Activated T-helper 2 cell treated with anti-CD3 and anti-CD28 coated beads, Interferon-gamma antibody, Interleukin-2, Interleukin-4, amounts not matched to agents 10 μg/mL and 5 μg/mL and 100 μg/mL, durations not matched to agents 14 hours and 24 hours and 36 hours (primary cell): ENCODE measurements at regions not wholly inside any gene's neighbourhood (a gene's known extent, or its start where the extent isn't known, plus 50 kb on each side); places are given as distances from the start of the nearest gene placed in this dataset.

Experiments used
- DNase-seq: peaks from one replicate; pipeline ENCODE4 v3.0.0; 2021; ENCODE audit warnings: low spot score
- H3K27ac Mint-ChIP-seq: one replicate; pipeline ENCODE4 v1.8.0; 2021; ENCODE audit warnings: mixed read lengths
- H3K27me3 Mint-ChIP-seq: one replicate; pipeline ENCODE4 v1.8.0; 2021; ENCODE audit warnings: low read depth, mixed read lengths
- H3K36me3 Mint-ChIP-seq: one replicate; pipeline ENCODE4 v1.8.0; 2021; ENCODE audit warnings: low read depth, mixed read lengths
- H3K4me1 Mint-ChIP-seq: one replicate; pipeline ENCODE4 v1.8.0; 2021; ENCODE audit warnings: low read depth, mixed read lengths
- H3K4me3 Mint-ChIP-seq: one replicate; pipeline ENCODE4 v1.8.0; 2021; ENCODE audit warnings: low read depth, mild to moderate bottlenecking, moderate library complexity, mixed read lengths
- H3K9me3 Mint-ChIP-seq: one replicate; pipeline ENCODE4 v1.8.0; 2021; ENCODE audit warnings: mixed read lengths
- intact Hi-C: fragments of 100-400 bp; cut with micrococcal nuclease; formaldehyde crosslinking; loops from one replicate; pipeline ENCODE4 v1.15.1; 2023

GRCh38 chr7:155166673-155167370, 96.7 kb downstream of the HTR5A start:
- Mint-ChIP-seq H3K9me3 (no peaks in the 10 kb centered on the region), H3K27me3 (peaks cover 18% of the 10 kb centered on the region), H3K4me3 (no peak overlapping the region), H3K4me1 (no peaks in the 10 kb centered on the region), H3K36me3 (no peaks in the 10 kb centered on the region), H3K27ac (no peak overlapping the region)
- DNase-seq = no peak
- intact Hi-C loops = no loop called here

GRCh38 chr7:155167706-155168365, 97.7 kb downstream of the HTR5A start:
- Mint-ChIP-seq H3K4me1 (no peaks in the 10 kb centered on the region), H3K36me3 (no peaks in the 10 kb centered on the region), H3K9me3 (no peaks in the 10 kb centered on the region), H3K27ac (no peak overlapping the region), H3K27me3 (peaks cover 18% of the 10 kb centered on the region), H3K4me3 (no peak overlapping the region)
- intact Hi-C loops = no loop called here
- DNase-seq = no peak

GRCh38 chr7:155168597-155169480, 98.7 kb downstream of the HTR5A start:
- no peak overlapping the region for H3K4me3 Mint-ChIP-seq

GRCh38 chr7:155169498-155170065, 99.5 kb downstream of the HTR5A start:
- peaks cover 10% of the 10 kb centered on the region for H3K27me3 Mint-ChIP-seq
- H3K36me3 Mint-ChIP-seq = no peaks in the 10 kb centered on the region
- H3K27ac Mint-ChIP-seq = no peak overlapping the region
- intact Hi-C loops = no loop called here
- H3K4me1 Mint-ChIP-seq = no peaks in the 10 kb centered on the region
- no peak for DNase-seq
- H3K4me3 Mint-ChIP-seq = no peak overlapping the region
- no peaks in the 10 kb centered on the region for H3K9me3 Mint-ChIP-seq

More at GRCh38 chr7:155168597-155169480, 98.7 kb downstream of the HTR5A start:
- no peaks in the 10 kb centered on the region for H3K9me3 Mint-ChIP-seq
- no peaks in the 10 kb centered on the region for H3K4me1 Mint-ChIP-seq
- H3K27me3 Mint-ChIP-seq = peaks cover 11% of the 10 kb centered on the region
- no peaks in the 10 kb centered on the region for H3K36me3 Mint-ChIP-seq
- no peak for DNase-seq
- H3K27ac Mint-ChIP-seq = no peak overlapping the region
- intact Hi-C loops = no loop called here

GRCh38 chr7:155170331-155170730, 100.2 kb downstream of the HTR5A start:
- Mint-ChIP-seq H3K27me3 (peaks cover 13% of the 10 kb centered on the region), H3K4me1 (no peaks in the 10 kb centered on the region), H3K4me3 (no peak overlapping the region), H3K36me3 (no peaks in the 10 kb centered on the region), H3K9me3 (no peaks in the 10 kb centered on the region), H3K27ac (no peak overlapping the region)
- intact Hi-C loops = no loop called here
- no peak for DNase-seq

- no peak overlapping the region for H3K27ac Mint-ChIP-seq
- no peaks in the 10 kb centered on the region for H3K4me1 Mint-ChIP-seq
- intact Hi-C loops = no loop called here
- DNase-seq = no peak
- peaks cover 4% of the 10 kb centered on the region for H3K9me3 Mint-ChIP-seq
- H3K27me3 Mint-ChIP-seq = peaks cover 15% of the 10 kb centered on the region
- H3K4me3 Mint-ChIP-seq = no peak overlapping the region
- H3K36me3 Mint-ChIP-seq = no peaks in the 10 kb centered on the region
Observed at GRCh38 chr7:155172141-155172540, 102.0 kb downstream of the HTR5A start.

GRCh38 chr7:155173905-155174304, 103.8 kb downstream of the HTR5A start:
- no peaks in the 10 kb centered on the region for H3K4me1 Mint-ChIP-seq
- intact Hi-C loops = no loop called here
- H3K27me3 Mint-ChIP-seq = peaks cover 22% of the 10 kb centered on the region
- H3K9me3 Mint-ChIP-seq = peaks cover 9% of the 10 kb centered on the region
- no peak for DNase-seq
- no peak overlapping the region for H3K4me3 Mint-ChIP-seq
- H3K36me3 Mint-ChIP-seq = no peaks in the 10 kb centered on the region
- no peak overlapping the region for H3K27ac Mint-ChIP-seq

- DNase-seq = no peak
- peaks cover 15% of the 10 kb centered on the region for H3K9me3 Mint-ChIP-seq
- intact Hi-C loops = no loop called here
- no peaks in the 10 kb centered on the region for H3K36me3 Mint-ChIP-seq
- H3K27ac Mint-ChIP-seq = no peak overlapping the region
- H3K27me3 Mint-ChIP-seq = peaks cover 20% of the 10 kb centered on the region
- no peaks in the 10 kb centered on the region for H3K4me1 Mint-ChIP-seq
- H3K4me3 Mint-ChIP-seq = no peak overlapping the region
Observed at GRCh38 chr7:155178096-155178495, 108.0 kb downstream of the HTR5A start.

- H3K4me1 Mint-ChIP-seq = no peaks in the 10 kb centered on the region
- peaks cover 13% of the 10 kb centered on the region for H3K27me3 Mint-ChIP-seq
- peaks cover 47% of the 10 kb centered on the region for H3K9me3 Mint-ChIP-seq
- intact Hi-C loops = no loop called here
- no peak overlapping the region for H3K27ac Mint-ChIP-seq
- H3K36me3 Mint-ChIP-seq = peaks cover 12% of the 10 kb centered on the region
- DNase-seq = no peak
- no peak overlapping the region for H3K4me3 Mint-ChIP-seq
Observed at GRCh38 chr7:155181768-155182167, 111.6 kb downstream of the HTR5A start.

GRCh38 chr7:155182406-155182970, 112.4 kb downstream of the HTR5A start:
- Mint-ChIP-seq H3K36me3 (peaks cover 16% of the 10 kb centered on the region), H3K9me3 (peaks cover 50% of the 10 kb centered on the region), H3K4me3 (no peak overlapping the region), H3K27ac (no peak overlapping the region), H3K4me1 (no peaks in the 10 kb centered on the region), H3K27me3 (peaks cover 13% of the 10 kb centered on the region)
- no peak for DNase-seq
- intact Hi-C loops = no loop called here

GRCh38 chr7:155183655-155184054, 113.5 kb downstream of the HTR5A start:
- peaks cover 16% of the 10 kb centered on the region for H3K36me3 Mint-ChIP-seq
- H3K4me1 Mint-ChIP-seq = peaks cover 5% of the 10 kb centered on the region
- intact Hi-C loops = no loop called here
- peaks cover 45% of the 10 kb centered on the region for H3K9me3 Mint-ChIP-seq
- H3K27me3 Mint-ChIP-seq = peaks cover 6% of the 10 kb centered on the region
- no peak overlapping the region for H3K27ac Mint-ChIP-seq
- DNase-seq = no peak
- no peak overlapping the region for H3K4me3 Mint-ChIP-seq

GRCh38 chr7:155184923-155185322, 112.8 kb upstream of the INSIG1 start:
- Mint-ChIP-seq H3K4me1 (peaks cover 10% of the 10 kb centered on the region), H3K27me3 (peaks cover 6% of the 10 kb centered on the region), H3K36me3 (peaks cover 16% of the 10 kb centered on the region), H3K9me3 (peaks cover 45% of the 10 kb centered on the region), H3K4me3 (no peak overlapping the region), H3K27ac (no peak overlapping the region)
- intact Hi-C loops = no loop called here
- DNase-seq = no peak
